Peyer's patch (tissue), 4 donors: ENCODE measurements at regions not wholly inside any gene's neighbourhood (a gene's known extent, or its start where the extent isn't known, plus 50 kb on each side); places are given as distances from the start of the nearest gene placed in this dataset.

Experiments used
- DNase-seq, 3 donors: peaks; one replicate each; pipeline ENCODE4 v3.0.0-alpha.2; 2017 to 2019
- H3K27ac ChIP-seq, 4 donors: fragments of 200-600 bp; sonication (generic); one replicate each; pipeline ENCODE4 v1.5.1; 2016 to 2019
- H3K27me3 ChIP-seq, 2 donors: fragments of 200-600 bp; sonication (generic); one replicate each; pipeline ENCODE4 v1.5.1; 2019
- H3K36me3 ChIP-seq, 3 donors: fragments of 200-600 bp; sonication (generic); one replicate each; pipeline ENCODE4 v1.5.1; 2016 to 2019
- H3K4me1 ChIP-seq, 4 donors: fragments of 200-600 bp; sonication (generic); one replicate each; pipeline ENCODE4 v1.5.1; 2016 to 2019
- H3K4me3 ChIP-seq, 4 donors: fragments of 200-600 bp; sonication (generic); 1 replicate in 3 of 4; 2 replicates in 1 of 4; pipeline ENCODE4 v1.5.1; 2016 to 2019; ENCODE audit warnings: mild to moderate bottlenecking in 1 of 4
- H3K9me3 ChIP-seq, 4 donors: fragments of 200-600 bp; sonication (generic); one replicate each; pipeline ENCODE4 v1.5.1; 2016 to 2019; ENCODE audit warnings: mild to moderate bottlenecking in 1 of 4
- POLR2A ChIP-seq, 2 donors: fragments of 450-650 bp; IDR thresholded peaks; one replicate each; pipeline ENCODE4 v1.5.1; 2017; ENCODE audit warnings: antibody characterized with exemption in 2 of 2, mild to moderate bottlenecking in 2 of 2, moderate library complexity in 2 of 2
- TF ChIP-seq, protein P1 (sequence below), 6 experiments: fragments of 450-650 bp in 4 of 6; fragments of 200-600 bp in 2 of 6; sonication (generic) in 1 of 6; IDR thresholded peaks; one replicate each; pipeline ENCODE4 v1.5.1; 2017 to 2019; ENCODE audit warnings: antibody characterized with exemption in 6 of 6, mild to moderate bottlenecking in 3 of 6, moderate library complexity in 1 of 6

- Histone ChIP-seq H3K4me3 (no peak overlapping the region), H3K27me3 (no peaks in the 10 kb centered on the region), H3K27ac (no peak overlapping the region), H3K9me3 (no peaks in the 10 kb centered on the region), H3K36me3 (no peaks in the 10 kb centered on the region), H3K4me1 (no peaks in the 10 kb centered on the region)
- DNase-seq, result no peak
- no peak for TF ChIP-seq POLR2A (IDR thresholded peaks at IDR 0.05)
- TF ChIP-seq, protein P1, sequence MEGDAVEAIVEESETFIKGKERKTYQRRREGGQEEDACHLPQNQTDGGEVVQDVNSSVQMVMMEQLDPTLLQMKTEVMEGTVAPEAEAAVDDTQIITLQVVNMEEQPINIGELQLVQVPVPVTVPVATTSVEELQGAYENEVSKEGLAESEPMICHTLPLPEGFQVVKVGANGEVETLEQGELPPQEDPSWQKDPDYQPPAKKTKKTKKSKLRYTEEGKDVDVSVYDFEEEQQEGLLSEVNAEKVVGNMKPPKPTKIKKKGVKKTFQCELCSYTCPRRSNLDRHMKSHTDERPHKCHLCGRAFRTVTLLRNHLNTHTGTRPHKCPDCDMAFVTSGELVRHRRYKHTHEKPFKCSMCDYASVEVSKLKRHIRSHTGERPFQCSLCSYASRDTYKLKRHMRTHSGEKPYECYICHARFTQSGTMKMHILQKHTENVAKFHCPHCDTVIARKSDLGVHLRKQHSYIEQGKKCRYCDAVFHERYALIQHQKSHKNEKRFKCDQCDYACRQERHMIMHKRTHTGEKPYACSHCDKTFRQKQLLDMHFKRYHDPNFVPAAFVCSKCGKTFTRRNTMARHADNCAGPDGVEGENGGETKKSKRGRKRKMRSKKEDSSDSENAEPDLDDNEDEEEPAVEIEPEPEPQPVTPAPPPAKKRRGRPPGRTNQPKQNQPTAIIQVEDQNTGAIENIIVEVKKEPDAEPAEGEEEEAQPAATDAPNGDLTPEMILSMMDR (IDR thresholded peaks at IDR 0.05), result no peak
Observed at GRCh38 chr2:16135196-16135912, 195.0 kb downstream of the MYCN start.

DNA sequence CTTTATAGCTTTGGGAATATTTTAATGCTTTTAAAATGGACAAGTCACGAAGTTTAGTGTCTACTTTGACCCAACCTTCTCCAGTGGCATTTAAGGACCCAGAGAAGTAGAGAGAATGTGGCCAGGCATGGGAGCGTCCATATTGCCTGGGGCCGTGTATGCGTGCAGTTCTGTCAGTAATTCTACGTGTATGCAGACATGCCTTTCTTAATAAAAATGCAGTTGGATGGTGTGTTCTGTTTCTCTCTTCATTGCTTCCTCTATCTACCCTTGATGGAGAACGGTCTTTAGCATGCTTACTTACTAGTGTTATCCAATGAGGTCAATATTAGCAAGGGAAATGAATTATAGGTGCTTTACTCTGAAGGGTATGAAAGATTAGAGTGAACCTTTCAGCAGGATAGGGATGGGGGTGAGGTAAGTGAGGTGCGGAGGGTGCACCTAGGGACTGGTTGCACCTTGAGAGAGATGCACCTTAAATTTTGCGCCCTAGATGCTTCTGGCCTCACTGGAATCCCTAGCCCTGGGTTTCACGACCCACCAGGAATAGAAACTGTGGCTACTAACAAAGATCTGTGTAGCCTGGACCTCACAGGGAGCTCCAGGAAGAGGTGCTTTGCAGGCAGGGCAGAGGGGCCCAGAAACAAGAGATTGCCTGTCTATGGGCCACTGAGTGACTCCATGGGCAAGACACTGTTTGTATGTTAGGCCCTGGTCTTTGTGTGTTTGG is 194.3 kb downstream of the MYCN start:
- no peak for DNase-seq
- Histone ChIP-seq H3K9me3 (no peaks in the 10 kb centered on the region), H3K27me3 (no peaks in the 10 kb centered on the region), H3K27ac (no peak overlapping the region), H3K4me3 (no peak overlapping the region), H3K36me3 (no peaks in the 10 kb centered on the region), H3K4me1 (no peaks in the 10 kb centered on the region)
- no peak for TF ChIP-seq POLR2A (IDR thresholded peaks at IDR 0.05)
- TF ChIP-seq, protein P1 (IDR thresholded peaks at IDR 0.05), result no peak

DNA sequence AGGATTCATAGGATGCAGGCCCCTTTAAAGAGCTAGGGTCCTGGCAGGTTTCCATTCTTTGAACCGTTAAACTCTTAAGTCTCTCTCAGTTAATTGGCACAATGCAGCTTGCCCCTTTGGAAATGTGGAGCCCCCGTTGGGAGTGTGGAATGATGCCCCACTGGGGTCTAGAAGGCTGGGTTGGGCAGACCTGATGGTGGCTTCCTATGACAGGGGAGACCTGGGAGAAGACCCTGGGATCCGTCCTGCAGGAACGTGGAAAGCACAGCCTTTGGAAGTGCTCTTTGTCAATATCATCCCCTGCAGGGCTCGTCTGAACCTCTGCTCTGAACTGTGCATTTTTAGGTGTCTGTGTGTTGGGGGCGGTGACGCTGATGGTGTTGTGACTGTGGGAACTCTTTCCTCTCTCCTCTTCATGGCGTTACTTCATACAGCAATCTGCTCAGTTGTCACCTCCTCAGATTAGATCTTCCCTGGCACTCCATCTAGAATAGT is 190.6 kb downstream of the MYCN start:
- no peaks in the 10 kb centered on the region for H3K9me3 ChIP-seq
- no peaks in the 10 kb centered on the region for H3K27me3 ChIP-seq
- H3K27ac ChIP-seq, result no peak overlapping the region
- TF ChIP-seq, protein P1 (IDR thresholded peaks at IDR 0.05), result no peak
- no peak for TF ChIP-seq POLR2A (IDR thresholded peaks at IDR 0.05)
- H3K4me1 ChIP-seq, result peaks cover 0 to 8% (median 3%) of the 10 kb centered on the region in 4 donors
- H3K4me3 ChIP-seq, result no peak overlapping the region
- DNase-seq, result no peak
- H3K36me3 ChIP-seq, result no peaks in the 10 kb centered on the region

DNA sequence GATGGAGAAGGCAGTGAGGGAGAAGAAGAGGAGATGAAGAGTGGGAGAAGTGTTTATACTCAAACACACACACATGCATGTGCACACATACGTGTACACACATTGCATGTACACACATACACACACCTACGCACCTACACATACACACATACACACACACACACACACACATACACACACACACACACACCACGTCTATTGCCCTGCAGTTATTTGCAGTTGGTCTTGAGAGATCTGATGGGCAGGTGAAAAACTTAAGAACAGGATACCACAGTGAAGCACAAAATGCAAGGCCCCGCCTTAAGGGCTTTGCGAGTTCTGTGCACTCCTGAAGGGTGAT is 190.2 kb downstream of the MYCN start:
- DNase-seq, result no peak
- Histone ChIP-seq H3K36me3 (no peaks in the 10 kb centered on the region), H3K4me1 (peaks cover 0 to 8% (median 6%) of the 10 kb centered on the region in 4 donors), H3K4me3 (no peak overlapping the region), H3K27me3 (no peaks in the 10 kb centered on the region), H3K27ac (no peak overlapping the region), H3K9me3 (no peaks in the 10 kb centered on the region)
- TF ChIP-seq POLR2A (IDR thresholded peaks at IDR 0.05), result no peak
- TF ChIP-seq, protein P1 (IDR thresholded peaks at IDR 0.05), result no peak

GRCh38 chr2:16129716-16130540 is 189.6 kb downstream of the MYCN start:
- no peak overlapping the region for H3K27ac ChIP-seq

More at GRCh38 chr2:16129716-16130540, 189.6 kb downstream of the MYCN start:
- Histone ChIP-seq H3K9me3 (no peaks in the 10 kb centered on the region), H3K4me1 (peaks cover 0 to 8% (median 6%) of the 10 kb centered on the region in 4 donors), H3K27me3 (no peaks in the 10 kb centered on the region), H3K4me3 (no peak overlapping the region), H3K36me3 (no peaks in the 10 kb centered on the region)
- no peak for DNase-seq
- TF ChIP-seq POLR2A (IDR thresholded peaks at IDR 0.05), result no peak
- TF ChIP-seq, protein P1 (IDR thresholded peaks at IDR 0.05), result no peak
